Endothelial cell of umbilical vein (primary cell): ENCODE measurements at regions not wholly inside any gene's neighbourhood (a gene's known extent, or its start where the extent isn't known, plus 50 kb on each side); places are given as distances from the start of the nearest gene placed in this dataset.

Experiments used
- BruUV-seq: library from RNA; stranded (reverse); fragments of 400-500 nt; replicated peaks from 2 replicates; lab custom pipeline; 2021; lab: Mats Ljungman, UMichigan
- CTCF ChIA-PET: fragments of 300-600, 350-600 bp; sonication (Branson Sonifier 250); formaldehyde crosslinking; loops from one replicate; lab custom pipeline; 2021; ENCODE audit warnings: antibody characterized with exemption, inconsistent platforms; lab: Charles Lee
- POLR2A ChIA-PET: fragments of 300-600, 350-600 bp; sonication (Branson Sonifier 250); formaldehyde crosslinking; loops from one replicate; lab custom pipeline; 2021; ENCODE audit warnings: antibody characterized with exemption, inconsistent platforms; lab: Charles Lee
- DNase-seq: peaks from one replicate; pipeline ENCODE4 v3.0.0-alpha.2; 2011; ENCODE audit warnings: low read depth, low spot score
- FAIRE-seq: peaks from 2 replicates; lab custom pipeline; 2011; peaks lifted over from hg19 to GRCh38; lab: Jason Lieb, UNC
- H2AFZ ChIP-seq: 2 replicates; pipeline ENCODE4 v1.6.0; 2012; ENCODE audit warnings: low read depth, low read length, control low read depth, inconsistent platforms
- H3K27ac ChIP-seq: 2 replicates; pipeline ENCODE4 v1.5.1; 2011; ENCODE audit warnings: low read depth, mild to moderate bottlenecking, control low read depth, low read length, moderate library complexity; ENCODE audit not compliant: insufficient read depth
- H3K27me3 ChIP-seq, 2 experiments: 2 replicates each; pipeline versions ENCODE4 v1.6.0 to v1.6.1; 2011; ENCODE audit warnings: low read length in 2 of 2, mixed read lengths in 1 of 2; ENCODE audit not compliant: control insufficient read depth in 2 of 2, insufficient read depth in 2 of 2
- H3K36me3 ChIP-seq, 2 experiments: 2 replicates in 1 of 2; 3 replicates in 1 of 2; pipeline ENCODE4 v1.5.1; 2011; ENCODE audit warnings: low read length in 2 of 2, mild to moderate bottlenecking in 1 of 2, moderate library complexity in 1 of 2; ENCODE audit not compliant: control insufficient read depth in 2 of 2, insufficient read depth in 2 of 2; ENCODE audit errors: extremely low read depth in 1 of 2
- H3K4me1 ChIP-seq: 3 replicates; pipeline ENCODE4 v1.5.1; 2011; ENCODE audit warnings: mild to moderate bottlenecking, low read length; ENCODE audit not compliant: control insufficient read depth, insufficient read depth; ENCODE audit errors: extremely low read depth
- H3K4me2 ChIP-seq: 2 replicates; pipeline ENCODE4 v1.6.1; 2011; ENCODE audit warnings: low read length, control low read depth, mixed read lengths; ENCODE audit not compliant: insufficient read depth
- H3K4me3 ChIP-seq, 3 experiments: fragments of 200-600 bp in 1 of 3; sonication (generic), shearing (Covaris generic) in 1 of 3; replicated peaks in 1 of 3; 2 replicates each; pipeline ENCODE4 v1.5.1; 2011 to 2016; ENCODE audit warnings: control low read depth in 3 of 3, low read length in 3 of 3, mild to moderate bottlenecking in 2 of 3, inconsistent platforms in 1 of 3, low read depth in 1 of 3, moderate library complexity in 1 of 3; ENCODE audit not compliant: insufficient read depth in 1 of 3
- H3K79me2 ChIP-seq: 2 replicates; pipeline ENCODE4 v1.6.0; 2012; ENCODE audit warnings: low read length, inconsistent platforms; ENCODE audit not compliant: control insufficient read depth, insufficient read depth
- H3K9ac ChIP-seq: replicated peaks from 2 replicates; pipeline ENCODE3; 2011; ENCODE audit warnings: low read length, control low read depth; ENCODE audit not compliant: insufficient read depth; ENCODE audit errors: extremely low read depth
- H3K9me1 ChIP-seq: replicated peaks from 3 replicates; pipeline ENCODE4 v1.6.0; 2011; ENCODE audit warnings: mild to moderate bottlenecking, low read length; ENCODE audit not compliant: control insufficient read depth, insufficient read depth; ENCODE audit errors: extremely low read depth
- H3K9me3 ChIP-seq: replicated peaks from 2 replicates; pipeline ENCODE4 v1.5.1; 2012; ENCODE audit warnings: low read length, inconsistent platforms; ENCODE audit not compliant: control insufficient read depth, insufficient read depth
- H4K20me1 ChIP-seq: replicated peaks from 2 replicates; pipeline ENCODE3; 2011; ENCODE audit warnings: mild to moderate bottlenecking, low read length; ENCODE audit not compliant: control insufficient read depth, insufficient read depth; ENCODE audit errors: extremely low read depth
- EZH2 ChIP-seq: IDR thresholded peaks from 2 replicates; pipeline ENCODE4 v1.6.1; 2012; ENCODE audit warnings: borderline replicate concordance, low read depth, mild to moderate bottlenecking, moderate library complexity, low read length, inconsistent platforms; ENCODE audit not compliant: severe bottlenecking
- GATA2 ChIP-seq: IDR thresholded peaks from 2 replicates; pipeline ENCODE4 v1.7.0; 2011; ENCODE audit warnings: low read depth, mild to moderate bottlenecking, moderate library complexity, mixed read lengths, low read length; ENCODE audit not compliant: insufficient read length, insufficient read depth
- JUN ChIP-seq: IDR thresholded peaks from 2 replicates; pipeline ENCODE4 v1.6.1; 2011; ENCODE audit warnings: borderline replicate concordance, low read depth; ENCODE audit not compliant: insufficient read length, insufficient read depth
- POLR2A ChIP-seq: IDR thresholded peaks from 2 replicates; pipeline ENCODE4 v1.6.1; 2012; ENCODE audit warnings: low read depth, mild to moderate bottlenecking, control low read depth, low read length
- dilution Hi-C: fragments of 300-500 bp; cut with MboI; formaldehyde crosslinking; loops from one replicate; pipeline ENCODE4 v1.15.0; 2019; ENCODE audit warnings: low sequenced_read_pairs; ENCODE audit not compliant: extremely low pct_ligation_motif_present
- intact Hi-C: fragments of 100-400 bp; cut with micrococcal nuclease; formaldehyde crosslinking; loops from one replicate; pipeline ENCODE4 v1.10.0; 2022
- TF ChIP-seq, protein P1 (sequence below), 2 donors: IDR thresholded peaks; 1 replicate in 1 of 2; 2 replicates in 1 of 2; pipeline ENCODE4 v1.5.1; 2011; ENCODE audit warnings: low read length in 2 of 2, mild to moderate bottlenecking in 2 of 2, moderate library complexity in 2 of 2, control low read depth in 1 of 2, inconsistent platforms in 1 of 2, low read depth in 1 of 2; ENCODE audit not compliant: insufficient read depth in 1 of 2; ENCODE audit errors: extremely low read depth in 1 of 2
- TF ChIP-seq, protein P2 (sequence below): IDR thresholded peaks from 2 replicates; pipeline ENCODE4 v1.6.1; 2011; ENCODE audit not compliant: insufficient read depth, insufficient read length

DNA sequence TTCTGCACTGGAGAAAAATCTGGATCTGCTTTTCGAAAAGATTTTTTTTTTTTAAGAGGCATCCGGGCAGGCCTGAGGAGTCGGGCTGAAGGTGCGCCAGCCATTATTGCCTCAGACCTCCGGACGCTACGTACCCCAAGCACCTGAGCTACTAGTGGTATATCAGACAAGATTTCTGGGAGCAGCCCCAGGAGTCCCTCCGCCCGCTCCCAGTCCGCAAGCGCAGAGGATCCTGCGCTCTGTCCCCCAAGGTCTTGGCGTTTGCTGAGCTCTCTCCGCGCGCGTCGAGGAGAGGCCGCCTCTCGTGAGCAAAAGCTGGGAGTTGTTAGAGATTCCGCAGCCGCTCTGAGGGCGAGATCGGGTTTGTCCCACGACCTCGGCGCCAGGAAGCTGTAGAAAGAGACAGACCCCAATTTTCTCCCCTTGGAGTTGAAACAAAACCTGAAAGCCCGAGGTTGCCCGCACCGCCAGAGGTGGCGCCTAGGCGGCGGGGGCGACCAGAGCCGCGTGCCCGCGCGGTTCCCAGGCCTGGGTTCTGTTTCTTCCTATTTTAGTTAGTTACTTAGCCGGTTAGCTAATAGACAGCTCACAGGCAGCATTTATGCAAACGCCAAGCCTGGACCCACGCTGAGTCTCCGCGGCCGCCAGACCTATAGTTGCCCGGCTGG lies 72.5 kb upstream of the POLG start:
- ChIA-PET POLR2A (interaction anchor here (0.7 kb wide), 1 partner anchor 44 kb away, joined by 4 read pairs; no protein-coding TSS in a partner anchor), CTCF (interaction anchor here (0.7 to 2.9 kb wide), 4 partner anchors 10 to 48 kb away, joined by 3 to 13 read pairs (median 6); no protein-coding TSS in a partner anchor)
- Histone ChIP-seq H3K4me1 (no peaks in the 10 kb centered on the region), H3K27ac (no peak overlapping the region), H3K79me2 (no peaks in the 10 kb centered on the region), H3K9me3 (no peaks in the 10 kb centered on the region), H3K27me3 (peaks cover 96 to 100% of the 10 kb centered on the region in 2 experiments), H3K9ac (no peak overlapping the region), H3K36me3 (no peaks in the 10 kb centered on the region), H4K20me1 (no peaks in the 10 kb centered on the region), H2AFZ (no peak overlapping the region), H3K4me2 (no peak overlapping the region), H3K4me3 (no peak overlapping the region), H3K9me1 (no peaks in the 10 kb centered on the region)
- no peak for DNase-seq
- TF ChIP-seq, protein P1, sequence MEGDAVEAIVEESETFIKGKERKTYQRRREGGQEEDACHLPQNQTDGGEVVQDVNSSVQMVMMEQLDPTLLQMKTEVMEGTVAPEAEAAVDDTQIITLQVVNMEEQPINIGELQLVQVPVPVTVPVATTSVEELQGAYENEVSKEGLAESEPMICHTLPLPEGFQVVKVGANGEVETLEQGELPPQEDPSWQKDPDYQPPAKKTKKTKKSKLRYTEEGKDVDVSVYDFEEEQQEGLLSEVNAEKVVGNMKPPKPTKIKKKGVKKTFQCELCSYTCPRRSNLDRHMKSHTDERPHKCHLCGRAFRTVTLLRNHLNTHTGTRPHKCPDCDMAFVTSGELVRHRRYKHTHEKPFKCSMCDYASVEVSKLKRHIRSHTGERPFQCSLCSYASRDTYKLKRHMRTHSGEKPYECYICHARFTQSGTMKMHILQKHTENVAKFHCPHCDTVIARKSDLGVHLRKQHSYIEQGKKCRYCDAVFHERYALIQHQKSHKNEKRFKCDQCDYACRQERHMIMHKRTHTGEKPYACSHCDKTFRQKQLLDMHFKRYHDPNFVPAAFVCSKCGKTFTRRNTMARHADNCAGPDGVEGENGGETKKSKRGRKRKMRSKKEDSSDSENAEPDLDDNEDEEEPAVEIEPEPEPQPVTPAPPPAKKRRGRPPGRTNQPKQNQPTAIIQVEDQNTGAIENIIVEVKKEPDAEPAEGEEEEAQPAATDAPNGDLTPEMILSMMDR (IDR thresholded peaks at IDR 0.05; ENCODE audit: extremely low read depth in 1 of 2, insufficient read depth in 1 of 2, low read depth in 1 of 2, low read length in 2 of 2), result peak in 1 of 2 donors; percentile 8
- TF ChIP-seq POLR2A, result no peak
- no peak for FAIRE-seq
- no TSS peak for BruUV-seq
- dilution Hi-C loops (no loop called here), intact Hi-C loops (no loop called here)

DNA sequence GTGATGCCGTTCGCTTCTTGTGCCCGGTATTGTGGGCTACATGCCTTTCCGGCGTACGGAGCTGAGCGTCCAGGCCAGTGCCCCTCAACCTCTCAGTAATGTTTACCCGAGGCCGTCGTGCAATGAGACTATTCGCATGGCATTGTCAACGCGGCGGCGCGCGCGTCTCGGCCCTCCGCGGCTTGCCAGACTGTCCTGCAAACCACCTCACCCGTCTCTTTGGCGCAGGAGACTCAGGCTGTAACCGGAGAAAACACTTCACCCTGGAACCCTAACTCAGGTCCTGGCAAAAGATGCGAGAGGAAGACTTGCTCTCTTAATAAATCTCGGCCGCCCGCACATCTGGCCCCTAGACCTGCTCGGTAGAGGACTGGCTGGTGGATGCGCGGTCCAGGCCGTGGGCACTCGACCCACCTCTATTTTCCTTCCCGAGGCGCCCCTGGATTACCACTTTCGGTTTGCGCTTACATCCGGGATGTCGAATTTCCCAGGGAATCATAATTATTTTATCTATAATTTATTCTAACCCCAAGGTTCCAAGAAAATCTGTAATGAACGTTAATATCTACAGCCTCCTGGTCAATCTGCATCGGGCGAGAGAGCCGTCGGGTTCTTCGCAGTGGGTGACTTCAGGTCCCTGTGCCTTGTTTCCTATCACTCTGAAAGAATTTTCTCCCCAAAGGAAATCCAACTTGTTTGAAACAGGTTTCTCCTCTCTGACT lies 71.8 kb upstream of the POLG start:
- FAIRE-seq (no peak), DNase-seq (no peak)
- dilution Hi-C loops, result no loop called here
- Histone ChIP-seq H3K9me1 (no peaks in the 10 kb centered on the region), H3K4me1 (no peaks in the 10 kb centered on the region), H3K36me3 (no peaks in the 10 kb centered on the region), H3K4me3 (no peak overlapping the region), H4K20me1 (no peaks in the 10 kb centered on the region), H3K27me3 (peaks cover 96 to 100% of the 10 kb centered on the region in 2 experiments), H3K9me3 (no peaks in the 10 kb centered on the region), H3K27ac (no peak overlapping the region), H3K79me2 (no peaks in the 10 kb centered on the region), H3K9ac (no peak overlapping the region), H3K4me2 (no peak overlapping the region), H2AFZ (no peak overlapping the region)
- TF ChIP-seq JUN (no peak), EZH2 (peak; percentile 80), GATA2 (no peak)
- TF ChIP-seq, protein P2, sequence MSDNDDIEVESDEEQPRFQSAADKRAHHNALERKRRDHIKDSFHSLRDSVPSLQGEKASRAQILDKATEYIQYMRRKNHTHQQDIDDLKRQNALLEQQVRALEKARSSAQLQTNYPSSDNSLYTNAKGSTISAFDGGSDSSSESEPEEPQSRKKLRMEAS, result no peak
- ChIA-PET POLR2A (no interaction called here), CTCF (interaction anchor here (1.1 kb wide), 1 partner anchor 12 kb away, joined by 3 read pairs; no protein-coding TSS in a partner anchor)
- no TSS peak for BruUV-seq
- intact Hi-C loops, result no loop called here
